ENCODE measurements at regions not wholly inside any gene's neighbourhood (a gene's known extent, or its start where the extent isn't known, plus 50 kb on each side); places are given as distances from the start of the nearest gene placed in this dataset.

DNA sequence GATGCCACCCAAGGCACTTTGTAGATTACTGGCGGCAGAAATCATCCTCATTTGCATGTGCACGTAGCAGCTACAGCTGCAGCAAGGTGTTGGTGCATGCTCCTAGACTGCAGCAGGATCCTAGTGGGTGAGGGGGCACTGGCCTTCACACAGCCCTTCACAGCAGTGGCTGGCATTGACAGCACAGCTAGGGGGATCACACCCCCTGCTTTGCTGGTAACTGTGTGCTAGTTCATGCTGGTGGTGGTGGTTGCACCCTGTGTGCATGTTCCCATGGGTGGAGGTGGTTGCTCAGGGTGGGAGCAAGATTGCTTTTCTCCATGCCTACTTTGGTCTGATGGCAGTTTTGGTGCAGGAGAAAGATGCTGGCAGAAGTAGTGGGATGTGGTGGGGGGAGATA is 1695.1 kb upstream of the CDH6 start (continued):
- no peak for TF ChIP-seq CHD1 (IDR thresholded peaks at IDR 0.05; ENCODE audit: low read depth, low read length)
- TF ChIP-seq RXRA (IDR thresholded peaks at IDR 0.05; ENCODE audit: insufficient read depth, low read depth, low read length): no peak
- TF ChIP-seq, protein P1, sequence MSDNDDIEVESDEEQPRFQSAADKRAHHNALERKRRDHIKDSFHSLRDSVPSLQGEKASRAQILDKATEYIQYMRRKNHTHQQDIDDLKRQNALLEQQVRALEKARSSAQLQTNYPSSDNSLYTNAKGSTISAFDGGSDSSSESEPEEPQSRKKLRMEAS (IDR thresholded peaks at IDR 0.05): no peak
- no peak for TF ChIP-seq EP300 (IDR thresholded peaks at IDR 0.05; ENCODE audit: borderline replicate concordance in 1 of 2, low read depth in 2 of 2, low read length in 2 of 2)
- TF ChIP-seq, protein P2, sequence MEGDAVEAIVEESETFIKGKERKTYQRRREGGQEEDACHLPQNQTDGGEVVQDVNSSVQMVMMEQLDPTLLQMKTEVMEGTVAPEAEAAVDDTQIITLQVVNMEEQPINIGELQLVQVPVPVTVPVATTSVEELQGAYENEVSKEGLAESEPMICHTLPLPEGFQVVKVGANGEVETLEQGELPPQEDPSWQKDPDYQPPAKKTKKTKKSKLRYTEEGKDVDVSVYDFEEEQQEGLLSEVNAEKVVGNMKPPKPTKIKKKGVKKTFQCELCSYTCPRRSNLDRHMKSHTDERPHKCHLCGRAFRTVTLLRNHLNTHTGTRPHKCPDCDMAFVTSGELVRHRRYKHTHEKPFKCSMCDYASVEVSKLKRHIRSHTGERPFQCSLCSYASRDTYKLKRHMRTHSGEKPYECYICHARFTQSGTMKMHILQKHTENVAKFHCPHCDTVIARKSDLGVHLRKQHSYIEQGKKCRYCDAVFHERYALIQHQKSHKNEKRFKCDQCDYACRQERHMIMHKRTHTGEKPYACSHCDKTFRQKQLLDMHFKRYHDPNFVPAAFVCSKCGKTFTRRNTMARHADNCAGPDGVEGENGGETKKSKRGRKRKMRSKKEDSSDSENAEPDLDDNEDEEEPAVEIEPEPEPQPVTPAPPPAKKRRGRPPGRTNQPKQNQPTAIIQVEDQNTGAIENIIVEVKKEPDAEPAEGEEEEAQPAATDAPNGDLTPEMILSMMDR (IDR thresholded peaks at IDR 0.05; ENCODE audit: control extremely low read depth in 1 of 3, insufficient read depth in 1 of 3, low read depth in 1 of 3, low read length in 3 of 3): no peak
- no peak for TF ChIP-seq RNF2 (IDR thresholded peaks at IDR 0.05; ENCODE audit: borderline replicate concordance, low read depth, low read length, missing control alignments, poor library complexity, severe bottlenecking)
- no peak for TF ChIP-seq EZH2 (IDR thresholded peaks at IDR 0.05; ENCODE audit: low read depth, low read length, severe bottlenecking)
- no peak for TF ChIP-seq SP1 (IDR thresholded peaks at IDR 0.05; ENCODE audit: low read depth, low read length)
- no peak for TF ChIP-seq FOSL1 (IDR thresholded peaks at IDR 0.05; ENCODE audit: insufficient read depth, low read depth, low read length)
- no peak for TF ChIP-seq RFX5 (IDR thresholded peaks at IDR 0.05; ENCODE audit: borderline replicate concordance, low read depth, low read length)
- TF ChIP-seq SAP30 (IDR thresholded peaks at IDR 0.05; ENCODE audit: insufficient read depth, insufficient replicate concordance, low read length): no peak
- TF ChIP-seq ASH2L (IDR thresholded peaks at IDR 0.05; ENCODE audit: low read length): no peak
- no peak for TF ChIP-seq CBX8 (IDR thresholded peaks at IDR 0.05; ENCODE audit: borderline replicate concordance, low read depth, low read length)
- no peak for TF ChIP-seq TBP (IDR thresholded peaks at IDR 0.05; ENCODE audit: low read depth, low read length)
- TF ChIP-seq SIN3A (conservative IDR thresholded peaks at IDR 0.05 in 1 of 2, IDR thresholded peaks at IDR 0.05 in 1 of 2; ENCODE audit: low read depth in 1 of 2, low read length in 2 of 2): no peak

Data from H1 (cell line).